ENCODE measurements at regions not wholly inside any gene's neighbourhood (a gene's known extent, or its start where the extent isn't known, plus 50 kb on each side); places are given as distances from the start of the nearest gene placed in this dataset.

GRCh38 chr9:32253731-32254130, 130.7 kb upstream of the ACO1 start:
- H3K27ac ChIP-seq (ENCODE audit: low read length) = no peak overlapping the region
- H4K20me1 ChIP-seq (ENCODE audit: insufficient read depth, low read length) = no peaks in the 10 kb centered on the region
- H3K4me1 ChIP-seq (ENCODE audit: low read length) = 0 out of 2 replicates have a peak, but pooled peaks cover 6% of the 10 kb centered on the region
- H3K4me3 ChIP-seq (ENCODE audit: low read length) = no peak overlapping the region
- no peak overlapping the region for H2AFZ ChIP-seq (ENCODE audit: low read length)
- TF ChIP-seq CTCF (IDR thresholded peaks at IDR 0.05; ENCODE audit: low read length) (no peak), EZH2phosphoT487 (IDR thresholded peaks at IDR 0.05; ENCODE audit: low read length) (no peak), EZH2 (optimal IDR thresholded peaks at IDR 0.05; ENCODE audit: low read depth, low read length) (no peak)
- H3K27me3 ChIP-seq (replicated peaks; ENCODE audit: insufficient read depth, low read length) = no peaks in the 10 kb centered on the region
- no peak for DNase-seq
- no peaks in the 10 kb centered on the region for H3K79me2 ChIP-seq (ENCODE audit: low read length)
- H3K9me2 ChIP-seq (replicated peaks; ENCODE audit: insufficient read depth, low read length) = no peaks in the 10 kb centered on the region
- no peaks in the 10 kb centered on the region for H3K36me3 ChIP-seq (replicated peaks; ENCODE audit: insufficient read depth, low read length)
- H3F3A ChIP-seq (ENCODE audit: insufficient read depth, low read length) = no peaks in the 10 kb centered on the region
- no peaks in the 10 kb centered on the region for H3K9me3 ChIP-seq (replicated peaks; ENCODE audit: insufficient read depth, low read length)
- H3K9ac ChIP-seq (ENCODE audit: low read length) = no peak overlapping the region
- H3K4me2 ChIP-seq (ENCODE audit: low read depth, low read length) = no peak overlapping the region

GRCh38 chr9:32255026-32255425, 129.4 kb upstream of the ACO1 start:
- Histone ChIP-seq H3K79me2 (ENCODE audit: low read length) (no peaks in the 10 kb centered on the region), H3K4me3 (ENCODE audit: low read length) (no peak overlapping the region), H3K36me3 (replicated peaks; ENCODE audit: insufficient read depth, low read length) (no peaks in the 10 kb centered on the region), H4K20me1 (ENCODE audit: insufficient read depth, low read length) (no peaks in the 10 kb centered on the region), H3F3A (ENCODE audit: insufficient read depth, low read length) (no peaks in the 10 kb centered on the region), H3K27me3 (replicated peaks; ENCODE audit: insufficient read depth, low read length) (no peaks in the 10 kb centered on the region), H3K4me2 (ENCODE audit: low read depth, low read length) (no peak overlapping the region), H3K27ac (ENCODE audit: low read length) (no peak overlapping the region), H2AFZ (ENCODE audit: low read length) (no peak overlapping the region), H3K9me2 (replicated peaks; ENCODE audit: insufficient read depth, low read length) (no peaks in the 10 kb centered on the region), H3K9ac (ENCODE audit: low read length) (no peak overlapping the region), H3K4me1 (ENCODE audit: low read length) (0 out of 2 replicates have a peak, but pooled peaks cover 6% of the 10 kb centered on the region), H3K9me3 (replicated peaks; ENCODE audit: insufficient read depth, low read length) (no peaks in the 10 kb centered on the region)
- no peak for DNase-seq
- TF ChIP-seq EZH2phosphoT487 (IDR thresholded peaks at IDR 0.05; ENCODE audit: low read length) (no peak), CTCF (IDR thresholded peaks at IDR 0.05; ENCODE audit: low read length) (no peak), EZH2 (optimal IDR thresholded peaks at IDR 0.05; ENCODE audit: low read depth, low read length) (no peak)

GRCh38 chr9:32258482-32258881, 126.0 kb upstream of the ACO1 start:
- Histone ChIP-seq H3K9me2 (replicated peaks; ENCODE audit: insufficient read depth, low read length) (no peaks in the 10 kb centered on the region), H3K27ac (ENCODE audit: low read length) (no peak overlapping the region), H3K4me1 (ENCODE audit: low read length) (no peaks in the 10 kb centered on the region), H3K9me3 (replicated peaks; ENCODE audit: insufficient read depth, low read length) (no peaks in the 10 kb centered on the region), H3K27me3 (replicated peaks; ENCODE audit: insufficient read depth, low read length) (no peaks in the 10 kb centered on the region), H3K4me3 (ENCODE audit: low read length) (no peak overlapping the region), H3F3A (ENCODE audit: insufficient read depth, low read length) (no peaks in the 10 kb centered on the region), H4K20me1 (ENCODE audit: insufficient read depth, low read length) (no peaks in the 10 kb centered on the region), H3K4me2 (ENCODE audit: low read depth, low read length) (no peak overlapping the region), H3K79me2 (ENCODE audit: low read length) (no peaks in the 10 kb centered on the region), H2AFZ (ENCODE audit: low read length) (no peak overlapping the region), H3K9ac (ENCODE audit: low read length) (no peak overlapping the region), H3K36me3 (replicated peaks; ENCODE audit: insufficient read depth, low read length) (no peaks in the 10 kb centered on the region)
- TF ChIP-seq CTCF (IDR thresholded peaks at IDR 0.05; ENCODE audit: low read length) = no peak
- TF ChIP-seq EZH2phosphoT487 (IDR thresholded peaks at IDR 0.05; ENCODE audit: low read length) = no peak
- no peak for TF ChIP-seq EZH2 (optimal IDR thresholded peaks at IDR 0.05; ENCODE audit: low read depth, low read length)
- no peak for DNase-seq
